ENCODE measurements at regions not wholly inside any gene's neighbourhood (a gene's known extent, or its start where the extent isn't known, plus 50 kb on each side); places are given as distances from the start of the nearest gene placed in this dataset.

- Histone ChIP-seq H3K9me3 (ENCODE audit: control insufficient read depth, low read length) (no peaks in the 10 kb centered on the region), H3K36me3 (ENCODE audit: control insufficient read depth, insufficient read depth, low read length) (no peaks in the 10 kb centered on the region), H3K4me3 (ENCODE audit: low read length) (no peak overlapping the region), H3K27me3 (ENCODE audit: control insufficient read depth, insufficient read depth, low read length, poor library complexity, severe bottlenecking) (no peaks in the 10 kb centered on the region), H3K4me1 (ENCODE audit: control insufficient read depth, insufficient read depth, low read length) (no peaks in the 10 kb centered on the region), H3K27ac (ENCODE audit: low read depth, low read length) (no peak overlapping the region), H3K9ac (ENCODE audit: extremely low read depth, low read length, poor library complexity, severe bottlenecking) (no peak overlapping the region)
- Mint-ChIP-seq H3K4me1 (peaks cover 2% of the 10 kb centered on the region), H3K36me3 (ENCODE audit: low read depth) (no peaks in the 10 kb centered on the region), H3K9me3 (peaks cover 4% of the 10 kb centered on the region), H3K4me3 (no peak overlapping the region), H3K27ac (no peak overlapping the region), H3K27me3 (ENCODE audit: insufficient read depth) (no peaks in the 10 kb centered on the region)
- WGBS, 2 experiments (ENCODE audit: insufficient coverage in 1 of 2, insufficient read length in 1 of 2) = 96% methylated on average over 7 of the region's 7 CpGs; no CpG with 5 or more reads in 1 of the 2 experiments
- TF ChIP-seq CTCF (conservative IDR thresholded peaks at IDR 0.05) = no peak
- DNase-seq = peak; percentile 8
Observed at GRCh38 chr2:380772-381171, 92.9 kb upstream of the ALKAL2 start.

- Mint-ChIP-seq H3K4me1 (peaks cover 2% of the 10 kb centered on the region), H3K36me3 (ENCODE audit: low read depth) (no peaks in the 10 kb centered on the region), H3K4me3 (no peak overlapping the region), H3K9me3 (peaks cover 4% of the 10 kb centered on the region), H3K27me3 (ENCODE audit: insufficient read depth) (no peaks in the 10 kb centered on the region), H3K27ac (no peak overlapping the region)
- no peak for DNase-seq
- TF ChIP-seq CTCF (conservative IDR thresholded peaks at IDR 0.05) = no peak
- no peak overlapping the region for H3K9ac ChIP-seq (ENCODE audit: extremely low read depth, low read length, poor library complexity, severe bottlenecking)
- H3K36me3 ChIP-seq (ENCODE audit: control insufficient read depth, insufficient read depth, low read length) = no peaks in the 10 kb centered on the region
- 100% methylated on average over 2 of the region's 2 CpGs for WGBS, 2 experiments (ENCODE audit: insufficient coverage in 1 of 2, insufficient read length in 1 of 2)
- no peaks in the 10 kb centered on the region for H3K27me3 ChIP-seq (ENCODE audit: control insufficient read depth, insufficient read depth, low read length, poor library complexity, severe bottlenecking)
- no peaks in the 10 kb centered on the region for H3K9me3 ChIP-seq (ENCODE audit: control insufficient read depth, low read length)
- H3K4me3 ChIP-seq (ENCODE audit: low read length) = no peak overlapping the region
- no peak overlapping the region for H3K27ac ChIP-seq (ENCODE audit: low read depth, low read length)
- no peaks in the 10 kb centered on the region for H3K4me1 ChIP-seq (ENCODE audit: control insufficient read depth, insufficient read depth, low read length)
Observed at GRCh38 chr2:380221-380620, 92.3 kb upstream of the ALKAL2 start.

- no peaks in the 10 kb centered on the region for H3K36me3 ChIP-seq (ENCODE audit: control insufficient read depth, insufficient read depth, low read length)
- Mint-ChIP-seq H3K9me3 (peaks cover 4% of the 10 kb centered on the region), H3K4me1 (peaks cover 2% of the 10 kb centered on the region), H3K4me3 (no peak overlapping the region), H3K36me3 (ENCODE audit: low read depth) (no peaks in the 10 kb centered on the region), H3K27me3 (ENCODE audit: insufficient read depth) (no peaks in the 10 kb centered on the region), H3K27ac (no peak overlapping the region)
- no peaks in the 10 kb centered on the region for H3K4me1 ChIP-seq (ENCODE audit: control insufficient read depth, insufficient read depth, low read length)
- no peaks in the 10 kb centered on the region for H3K9me3 ChIP-seq (ENCODE audit: control insufficient read depth, low read length)
- H3K27me3 ChIP-seq (ENCODE audit: control insufficient read depth, insufficient read depth, low read length, poor library complexity, severe bottlenecking) = no peaks in the 10 kb centered on the region
- TF ChIP-seq CTCF (conservative IDR thresholded peaks at IDR 0.05) = no peak
- H3K27ac ChIP-seq (ENCODE audit: low read depth, low read length) = no peak overlapping the region
- no peak overlapping the region for H3K4me3 ChIP-seq (ENCODE audit: low read length)
- DNase-seq = peak; percentile 26
- WGBS, 2 experiments (ENCODE audit: insufficient coverage in 1 of 2, insufficient read length in 1 of 2) = 89 to 92% methylated on average over 4 to 7 of the region's 7 CpGs
- H3K9ac ChIP-seq (ENCODE audit: extremely low read depth, low read length, poor library complexity, severe bottlenecking) = no peak overlapping the region
Observed at GRCh38 chr2:379778-380177, 91.9 kb upstream of the ALKAL2 start.
